ENCODE measurements at regions not wholly inside any gene's neighbourhood (a gene's known extent, or its start where the extent isn't known, plus 50 kb on each side); places are given as distances from the start of the nearest gene placed in this dataset.

GRCh38 chr2:221981912-221982470 lies 316.8 kb downstream of the PAX3 start:
- TF ChIP-seq POLR2A (IDR thresholded peaks at IDR 0.05; ENCODE audit: low read length) (no peak), GATA1 (IDR thresholded peaks at IDR 0.05; ENCODE audit: low read depth, low read length) (no peak)

Measured in erythroblast (primary cell).